ENCODE measurements at regions not wholly inside any gene's neighbourhood (a gene's known extent, or its start where the extent isn't known, plus 50 kb on each side); places are given as distances from the start of the nearest gene placed in this dataset.

- CTCF ChIA-PET, result interaction anchor here (2.5 kb wide), 1 partner anchor 11 kb away, joined by 12 read pairs; no protein-coding TSS in a partner anchor
- POLR2A ChIA-PET, result no interaction called here
- no peak overlapping the region for H3K4me3 ChIP-seq (ENCODE audit: low read depth, low read length)
- no peak for DNase-seq (ENCODE audit: low read depth, low spot score)
- no peak for TF ChIP-seq CTCF (IDR thresholded peaks at IDR 0.05; ENCODE audit: insufficient read depth, low read length, missing control alignments)
Measured at GRCh38 chr7:22596763-22597400, 96.9 kb upstream of the STEAP1B start.

- ChIA-PET CTCF (interaction anchor here (1.2 to 1.4 kb wide), 2 partner anchors 34 to 55 kb away, joined by 3 read pairs; no protein-coding TSS in a partner anchor), POLR2A (no interaction called here)
- H3K4me3 ChIP-seq (ENCODE audit: low read depth, low read length), result no peak overlapping the region
- DNase-seq (ENCODE audit: low read depth, low spot score), result no peak
- TF ChIP-seq CTCF (IDR thresholded peaks at IDR 0.05; ENCODE audit: insufficient read depth, low read length, missing control alignments), result no peak
Measured at GRCh38 chr7:22594020-22594419, 94.0 kb upstream of the STEAP1B start.

- TF ChIP-seq CTCF (IDR thresholded peaks at IDR 0.05; ENCODE audit: insufficient read depth, low read length, missing control alignments), result no peak
- DNase-seq (ENCODE audit: low read depth, low spot score), result no peak
- ChIA-PET POLR2A (no interaction called here), CTCF (interaction anchor here (1.5 kb wide), 1 partner anchor 31 kb away, joined by 3 read pairs; no protein-coding TSS in a partner anchor)
- no peak overlapping the region for H3K4me3 ChIP-seq (ENCODE audit: low read depth, low read length)
Measured at GRCh38 chr7:22591271-22591670, 91.3 kb upstream of the STEAP1B start.

GRCh38 chr7:22589641-22590201, 89.7 kb upstream of the STEAP1B start:
- ChIA-PET POLR2A (interaction anchor here (0.6 to 1.0 kb wide), 3 partner anchors 17 to 132 kb away, joined by 3 read pairs; no protein-coding TSS in a partner anchor), CTCF (interaction anchor here (0.9 to 2.1 kb wide), 3 partner anchors 137 to 189 kb away, joined by 3 to 5 read pairs (median 4); partner anchors contain the start of gene IL6)
- H3K4me3 ChIP-seq (ENCODE audit: low read depth, low read length), result no peak overlapping the region
- no peak for TF ChIP-seq CTCF (IDR thresholded peaks at IDR 0.05; ENCODE audit: insufficient read depth, low read length, missing control alignments)
- DNase-seq (ENCODE audit: low read depth, low spot score), result no peak

GRCh38 chr7:22588351-22588750, 88.4 kb upstream of the STEAP1B start:
- ChIA-PET POLR2A (no interaction called here), CTCF (interaction anchor here (0.6 to 2.1 kb wide), 8 partner anchors 10 to 467 kb away, joined by 3 to 6 read pairs (median 4); partner anchors contain the start of gene IL6)
- H3K4me3 ChIP-seq (ENCODE audit: low read depth, low read length), result no peak overlapping the region
- TF ChIP-seq CTCF (IDR thresholded peaks at IDR 0.05; ENCODE audit: insufficient read depth, low read length, missing control alignments), result no peak
- DNase-seq (ENCODE audit: low read depth, low spot score), result no peak

- CTCF ChIA-PET, result interaction anchor here (0.9 to 3.9 kb wide), 16 partner anchors 9 to 468 kb away, joined by 3 to 16 read pairs (median 5); partner anchors contain the start of gene IL6
- POLR2A ChIA-PET, result interaction anchor here (0.9 to 1.4 kb wide), 2 partner anchors 9 to 10 kb away, joined by 3 to 5 read pairs; no protein-coding TSS in a partner anchor
- no peak for DNase-seq (ENCODE audit: low read depth, low spot score)
- no peak for TF ChIP-seq CTCF (IDR thresholded peaks at IDR 0.05; ENCODE audit: insufficient read depth, low read length, missing control alignments)
- no peak overlapping the region for H3K4me3 ChIP-seq (ENCODE audit: low read depth, low read length)
Measured at GRCh38 chr7:22587322-22587721, 87.3 kb upstream of the STEAP1B start.
